IPS DF 19.7 (cell line): ENCODE measurements at regions not wholly inside any gene's neighbourhood (a gene's known extent, or its start where the extent isn't known, plus 50 kb on each side); places are given as distances from the start of the nearest gene placed in this dataset.
"Not testable (repeated sequence)": the region's sequence is repeated elsewhere in the genome, so short reads cannot be mapped to it uniquely, and the experiment has no call there.

Experiments
- DNase-seq: peaks from one replicate; pipeline ENCODE4 v3.0.0-alpha.2; 2013; ENCODE audit warnings: low read depth, low spot score

GRCh38 chr5:62994842-62995241 lies 416.2 kb downstream of the LRRC70 start:
- not testable (repeated sequence) for DNase-seq

GRCh38 chr5:62985749-62986148 lies 407.1 kb downstream of the LRRC70 start:
- no peak for DNase-seq

- DNase-seq, result peak; percentile 20
Observed at GRCh38 chr5:62982348-62982747, 403.7 kb downstream of the LRRC70 start.

GRCh38 chr5:62980884-62981283 lies 402.3 kb downstream of the LRRC70 start:
- DNase-seq, result no peak

GRCh38 chr5:62979472-62979871 lies 400.9 kb downstream of the LRRC70 start:
- no peak for DNase-seq

- peak; percentile 78 for DNase-seq
Observed at GRCh38 chr5:62977661-62978060, 399.0 kb downstream of the LRRC70 start.

GRCh38 chr5:62974623-62975022 lies 396.0 kb downstream of the LRRC70 start:
- no peak for DNase-seq

GRCh38 chr5:62969409-62970120 lies 390.9 kb downstream of the LRRC70 start:
- DNase-seq, result no peak

GRCh38 chr5:62964428-62964827 lies 385.8 kb downstream of the LRRC70 start:
- no peak for DNase-seq

GRCh38 chr5:62960781-62961180 lies 382.2 kb downstream of the LRRC70 start:
- DNase-seq, result no peak

GRCh38 chr5:62956597-62956996 lies 378.0 kb downstream of the LRRC70 start:
- DNase-seq, result no peak

GRCh38 chr5:62954578-62954977 lies 376.0 kb downstream of the LRRC70 start:
- no peak for DNase-seq

- no peak for DNase-seq
Observed at GRCh38 chr5:62948301-62948700, 369.7 kb downstream of the LRRC70 start.

GRCh38 chr5:62942384-62942783 lies 363.8 kb downstream of the LRRC70 start:
- DNase-seq, result no peak

GRCh38 chr5:62938927-62939326 lies 360.3 kb downstream of the LRRC70 start:
- peak; percentile 5 for DNase-seq

- no peak for DNase-seq
Observed at GRCh38 chr5:62937661-62938558, 359.3 kb downstream of the LRRC70 start.

GRCh38 chr5:62935660-62936059 lies 357.0 kb downstream of the LRRC70 start:
- no peak for DNase-seq

- DNase-seq, result no peak
Observed at GRCh38 chr5:62934319-62934718, 355.7 kb downstream of the LRRC70 start.

GRCh38 chr5:62933261-62933660 lies 354.6 kb downstream of the LRRC70 start:
- DNase-seq, result no peak

GRCh38 chr5:62931153-62931950 lies 352.7 kb downstream of the LRRC70 start:
- DNase-seq, result no peak

- no peak for DNase-seq
Observed at GRCh38 chr5:62922191-62922590, 343.6 kb downstream of the LRRC70 start.

- DNase-seq, result no peak
Observed at GRCh38 chr5:62920856-62921255, 342.2 kb downstream of the LRRC70 start.
